Hippocampal formation (tissue), 2 donors: ENCODE measurements at regions not wholly inside any gene's neighbourhood (a gene's known extent, or its start where the extent isn't known, plus 50 kb on each side); places are given as distances from the start of the nearest gene placed in this dataset.

Experiments used
- DNase-seq, 2 donors: peaks; one replicate each; lab custom pipeline; 2025; lab: John Stamatoyannopoulos, UW

GRCh38 chr17:34825884-34826283 is 135.4 kb downstream of the CCT6B start:
- DNase-seq: no peak

GRCh38 chr17:34825102-34825501 is 136.2 kb downstream of the CCT6B start:
- DNase-seq: no peak

GRCh38 chr17:34823023-34823422 is 138.2 kb downstream of the CCT6B start:
- DNase-seq: no peak

- DNase-seq: no peak
These were observed 139.1 kb downstream of the CCT6B start for GRCh38 chr17:34822007-34822739.

GRCh38 chr17:34820922-34821321 is 140.3 kb downstream of the CCT6B start:
- no peak for DNase-seq

- DNase-seq: no peak
These were observed 140.9 kb downstream of the CCT6B start for GRCh38 chr17:34820248-34820801.

- no peak for DNase-seq
These were observed 143.8 kb downstream of the CCT6B start for GRCh38 chr17:34817252-34818035.

GRCh38 chr17:34816848-34817247 is 144.4 kb downstream of the CCT6B start:
- no peak for DNase-seq

GRCh38 chr17:34813290-34813689 is 148.0 kb downstream of the CCT6B start:
- no peak for DNase-seq

GRCh38 chr17:34811561-34811960 is 149.7 kb downstream of the CCT6B start:
- DNase-seq: no peak

GRCh38 chr17:34800661-34801060 is 160.6 kb downstream of the CCT6B start:
- DNase-seq: no peak

- no peak for DNase-seq
These were observed 161.5 kb downstream of the CCT6B start for GRCh38 chr17:34799751-34800150.

- DNase-seq: no peak
These were observed 162.7 kb downstream of the CCT6B start for GRCh38 chr17:34798581-34798980.

- DNase-seq: no peak
These were observed 163.5 kb downstream of the CCT6B start for GRCh38 chr17:34797720-34798119.

- DNase-seq: no peak
These were observed 167.9 kb downstream of the CCT6B start for GRCh38 chr17:34793231-34793908.

GRCh38 chr17:34788696-34789095 is 172.6 kb downstream of the CCT6B start:
- DNase-seq: no peak

GRCh38 chr17:34784526-34784925 is 176.7 kb downstream of the CCT6B start:
- DNase-seq: no peak

GRCh38 chr17:34782271-34782670 is 179.0 kb downstream of the CCT6B start:
- no peak for DNase-seq

- DNase-seq: no peak
These were observed 179.6 kb downstream of the CCT6B start for GRCh38 chr17:34781571-34782108.

- no peak for DNase-seq
These were observed 180.2 kb downstream of the CCT6B start for GRCh38 chr17:34781071-34781470.

GRCh38 chr17:34780438-34780837 is 180.8 kb downstream of the CCT6B start:
- no peak for DNase-seq
